Keratinocyte (primary cell): ENCODE measurements at regions not wholly inside any gene's neighbourhood (a gene's known extent, or its start where the extent isn't known, plus 50 kb on each side); places are given as distances from the start of the nearest gene placed in this dataset.

Experiments used
- DNase-seq: peaks from one replicate; pipeline ENCODE4 v3.0.0-alpha.2; 2011; ENCODE audit warnings: low read depth, missing footprints, low spot score
- FAIRE-seq: peaks from 2 replicates; lab custom pipeline; 2011; peaks lifted over from hg19 to GRCh38; lab: Jason Lieb, UNC
- H2AFZ ChIP-seq: 2 replicates; pipeline ENCODE4 v1.6.0; 2012; ENCODE audit warnings: low read length, control low read depth, inconsistent platforms; ENCODE audit not compliant: control insufficient read depth
- H3K27ac ChIP-seq: 2 replicates; pipeline ENCODE4 v1.5.1; 2011; ENCODE audit warnings: low read length; ENCODE audit not compliant: control insufficient read depth, insufficient read depth
- H3K27me3 ChIP-seq: 3 replicates; pipeline ENCODE4 v1.6.0; 2011; ENCODE audit warnings: low read length; ENCODE audit not compliant: control insufficient read depth, insufficient read depth; ENCODE audit errors: extremely low read depth
- H3K36me3 ChIP-seq, 2 experiments: 2 replicates in 1 of 2; 3 replicates in 1 of 2; pipeline ENCODE4 v1.5.1; 2011; ENCODE audit warnings: low read length in 2 of 2, mild to moderate bottlenecking in 1 of 2; ENCODE audit not compliant: control insufficient read depth in 2 of 2, insufficient read depth in 2 of 2; ENCODE audit errors: extremely low read depth in 1 of 2
- H3K4me1 ChIP-seq: 3 replicates; pipeline ENCODE4 v1.5.1; 2011; ENCODE audit warnings: low read length; ENCODE audit not compliant: control insufficient read depth, insufficient read depth; ENCODE audit errors: extremely low read depth
- H3K4me2 ChIP-seq: 3 replicates; pipeline ENCODE4 v1.6.0; 2011; ENCODE audit warnings: low read depth, low read length; ENCODE audit not compliant: control insufficient read depth, insufficient read depth; ENCODE audit errors: extremely low read depth
- H3K4me3 ChIP-seq, 3 experiments: fragments of 200-600 bp in 1 of 3; sonication (generic) in 1 of 3; 2 replicates in 2 of 3; 3 replicates in 1 of 3; pipeline ENCODE4 v1.5.1; 2011 to 2016; ENCODE audit warnings: low read length in 3 of 3, mild to moderate bottlenecking in 3 of 3, control low read depth in 2 of 3, inconsistent platforms in 1 of 3, low read depth in 1 of 3, mixed read lengths in 1 of 3, mixed run types in 1 of 3, moderate library complexity in 1 of 3; ENCODE audit not compliant: control insufficient read depth in 2 of 3, insufficient read depth in 2 of 3; ENCODE audit errors: extremely low read depth in 1 of 3
- H3K79me2 ChIP-seq: 2 replicates; pipeline ENCODE4 v1.6.0; 2012; ENCODE audit warnings: low read length; ENCODE audit not compliant: control insufficient read depth, insufficient read depth
- H3K9ac ChIP-seq: 3 replicates; pipeline ENCODE4 v1.6.0; 2011; ENCODE audit warnings: low read length; ENCODE audit not compliant: control insufficient read depth, insufficient read depth; ENCODE audit errors: extremely low read depth
- H3K9me1 ChIP-seq: 3 replicates; pipeline ENCODE4 v1.6.0; 2011; ENCODE audit warnings: low read length; ENCODE audit not compliant: control insufficient read depth, insufficient read depth; ENCODE audit errors: extremely low read depth
- H3K9me3 ChIP-seq: 2 replicates; pipeline ENCODE4 v1.5.1; 2012; ENCODE audit warnings: low read depth, low read length; ENCODE audit not compliant: control insufficient read depth
- H4K20me1 ChIP-seq: 3 replicates; pipeline ENCODE4 v1.6.0; 2011; ENCODE audit warnings: low read length; ENCODE audit not compliant: control insufficient read depth, insufficient read depth; ENCODE audit errors: extremely low read depth
- EZH2 ChIP-seq: IDR thresholded peaks from one replicate; pipeline ENCODE4 v1.6.1; 2012; ENCODE audit warnings: inconsistent platforms, mild to moderate bottlenecking, low read length, moderate library complexity
- dilution Hi-C: fragments of 300-500 bp; cut with MboI; formaldehyde crosslinking; loops from one replicate; pipeline ENCODE4 v1.7.0; 2020; ENCODE audit warnings: low sequenced_read_pairs; ENCODE audit not compliant: extremely low pct_ligation_motif_present
- TF ChIP-seq, protein P1 (sequence below), 3 experiments: IDR thresholded peaks in 1 of 3; conservative IDR thresholded peaks in 1 of 3; optimal IDR thresholded peaks in 1 of 3; 2 replicates in 2 of 3; 3 replicates in 1 of 3; pipeline versions ENCODE3 to v1.5.1; 2011; ENCODE audit warnings: low read length in 3 of 3, mild to moderate bottlenecking in 3 of 3, moderate library complexity in 2 of 3, control low read depth in 1 of 3, inconsistent platforms in 1 of 3; ENCODE audit not compliant: insufficient read depth in 2 of 3; ENCODE audit errors: extremely low read depth in 1 of 3

DNA sequence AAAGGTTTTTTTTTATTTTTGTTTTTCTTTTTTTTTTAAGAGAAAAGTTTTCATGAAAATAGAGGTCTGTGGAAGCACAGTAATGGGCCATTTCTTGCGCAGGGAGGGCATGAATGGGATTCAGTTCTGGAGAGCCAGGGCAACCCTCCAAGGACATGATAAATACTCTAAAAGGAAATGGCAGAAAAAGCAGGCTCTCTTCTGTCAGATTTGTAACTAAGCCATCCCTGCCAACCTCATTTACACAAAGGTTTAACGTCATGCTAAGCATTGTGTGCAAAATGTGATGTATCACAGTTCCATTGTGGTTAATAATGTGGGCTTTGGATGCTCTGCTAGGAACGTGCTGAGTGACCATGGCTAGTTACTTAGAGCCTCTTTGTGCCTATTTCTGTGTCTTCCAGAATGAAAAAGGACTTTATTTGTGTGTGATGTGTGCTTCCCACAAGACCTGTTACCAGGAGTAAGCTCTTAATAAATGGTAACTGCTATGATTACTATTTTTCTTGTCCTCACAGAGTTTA lies 1095.9 kb upstream of the SORCS1 start:
- H3K4me1 ChIP-seq, result no peaks in the 10 kb centered on the region
- no peaks in the 10 kb centered on the region for H3K9me3 ChIP-seq
- DNase-seq (no peak), FAIRE-seq (no peak)
- dilution Hi-C loops, result no loop called here
- TF ChIP-seq EZH2, result no peak
- TF ChIP-seq, protein P1, sequence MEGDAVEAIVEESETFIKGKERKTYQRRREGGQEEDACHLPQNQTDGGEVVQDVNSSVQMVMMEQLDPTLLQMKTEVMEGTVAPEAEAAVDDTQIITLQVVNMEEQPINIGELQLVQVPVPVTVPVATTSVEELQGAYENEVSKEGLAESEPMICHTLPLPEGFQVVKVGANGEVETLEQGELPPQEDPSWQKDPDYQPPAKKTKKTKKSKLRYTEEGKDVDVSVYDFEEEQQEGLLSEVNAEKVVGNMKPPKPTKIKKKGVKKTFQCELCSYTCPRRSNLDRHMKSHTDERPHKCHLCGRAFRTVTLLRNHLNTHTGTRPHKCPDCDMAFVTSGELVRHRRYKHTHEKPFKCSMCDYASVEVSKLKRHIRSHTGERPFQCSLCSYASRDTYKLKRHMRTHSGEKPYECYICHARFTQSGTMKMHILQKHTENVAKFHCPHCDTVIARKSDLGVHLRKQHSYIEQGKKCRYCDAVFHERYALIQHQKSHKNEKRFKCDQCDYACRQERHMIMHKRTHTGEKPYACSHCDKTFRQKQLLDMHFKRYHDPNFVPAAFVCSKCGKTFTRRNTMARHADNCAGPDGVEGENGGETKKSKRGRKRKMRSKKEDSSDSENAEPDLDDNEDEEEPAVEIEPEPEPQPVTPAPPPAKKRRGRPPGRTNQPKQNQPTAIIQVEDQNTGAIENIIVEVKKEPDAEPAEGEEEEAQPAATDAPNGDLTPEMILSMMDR (optimal IDR thresholded peaks at IDR 0.05 in 1 of 3, IDR thresholded peaks at IDR 0.05 in 1 of 3, conservative IDR thresholded peaks at IDR 0.05 in 1 of 3; ENCODE audit: extremely low read depth in 1 of 3, insufficient read depth in 2 of 3, low read length in 3 of 3), result no peak
- no peaks in the 10 kb centered on the region for H3K27me3 ChIP-seq
- no peak overlapping the region for H3K27ac ChIP-seq
- H3K4me2 ChIP-seq, result no peak overlapping the region
- H3K4me3 ChIP-seq, result no peak overlapping the region
- no peaks in the 10 kb centered on the region for H3K79me2 ChIP-seq
- H4K20me1 ChIP-seq, result no peaks in the 10 kb centered on the region
- H3K9ac ChIP-seq, result no peak overlapping the region
- no peaks in the 10 kb centered on the region for H3K9me1 ChIP-seq
- no peaks in the 10 kb centered on the region for H3K36me3 ChIP-seq
- no peak overlapping the region for H2AFZ ChIP-seq

DNA sequence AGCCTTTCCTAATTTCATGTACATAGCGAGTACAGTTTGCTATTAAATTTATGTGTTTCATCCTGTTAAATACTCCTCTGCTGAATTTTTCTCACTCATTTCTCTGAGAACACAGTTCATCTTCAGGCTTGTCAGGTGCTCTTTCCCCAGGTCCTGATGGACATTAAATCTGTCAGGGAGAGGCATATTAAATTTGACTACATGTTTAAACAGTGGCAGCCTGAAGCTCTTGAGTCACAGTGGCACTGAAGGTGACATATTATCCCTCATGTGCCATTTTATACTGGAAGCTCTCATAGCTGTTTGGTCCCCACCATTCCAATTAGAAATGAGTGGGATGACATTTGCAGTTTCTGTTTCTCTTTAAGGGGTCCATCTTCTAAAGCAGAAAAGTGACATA lies 1089.6 kb upstream of the SORCS1 start:
- Histone ChIP-seq H3K4me2 (no peak overlapping the region), H4K20me1 (no peaks in the 10 kb centered on the region), H3K4me3 (no peak overlapping the region), H2AFZ (no peak overlapping the region), H3K9me3 (no peaks in the 10 kb centered on the region), H3K79me2 (no peaks in the 10 kb centered on the region), H3K9ac (no peak overlapping the region), H3K27me3 (no peaks in the 10 kb centered on the region), H3K27ac (no peak overlapping the region), H3K4me1 (no peaks in the 10 kb centered on the region), H3K9me1 (no peaks in the 10 kb centered on the region), H3K36me3 (no peaks in the 10 kb centered on the region)
- DNase-seq (no peak), FAIRE-seq (no peak)
- dilution Hi-C loops, result no loop called here
- no peak for TF ChIP-seq EZH2
- TF ChIP-seq, protein P1 (optimal IDR thresholded peaks at IDR 0.05 in 1 of 3, IDR thresholded peaks at IDR 0.05 in 1 of 3, conservative IDR thresholded peaks at IDR 0.05 in 1 of 3; ENCODE audit: extremely low read depth in 1 of 3, insufficient read depth in 2 of 3, low read length in 3 of 3), result no peak
